ENCODE measurements at regions not wholly inside any gene's neighbourhood (a gene's known extent, or its start where the extent isn't known, plus 50 kb on each side); places are given as distances from the start of the nearest gene placed in this dataset.

DNA sequence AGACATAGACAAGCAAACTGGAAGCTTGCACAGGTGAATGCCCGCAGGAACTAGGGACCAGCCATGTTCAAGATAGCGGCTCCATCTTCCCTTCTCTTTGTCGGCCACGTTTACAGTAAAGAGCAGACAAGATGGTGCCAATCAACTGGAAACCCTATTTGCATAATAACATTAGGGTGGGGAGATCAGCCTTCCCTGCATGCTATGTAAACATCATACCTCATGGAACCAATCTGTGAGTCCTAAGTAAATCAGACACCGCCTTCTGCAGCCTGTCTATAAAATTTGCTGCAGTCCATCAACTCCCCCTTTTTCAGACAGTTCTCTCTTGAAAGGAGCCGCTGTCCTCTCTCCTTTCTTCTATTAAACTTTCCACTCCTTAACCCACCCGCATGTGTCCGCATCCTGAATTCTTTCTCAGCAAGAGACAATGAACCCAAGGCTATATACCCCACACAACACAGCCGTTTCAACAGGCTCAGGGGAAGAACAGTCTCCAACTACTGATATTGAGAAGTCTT lies 384.4 kb downstream of the EIPR1 start:
- DNase-seq (ENCODE audit: low spot score): no peak

DNA sequence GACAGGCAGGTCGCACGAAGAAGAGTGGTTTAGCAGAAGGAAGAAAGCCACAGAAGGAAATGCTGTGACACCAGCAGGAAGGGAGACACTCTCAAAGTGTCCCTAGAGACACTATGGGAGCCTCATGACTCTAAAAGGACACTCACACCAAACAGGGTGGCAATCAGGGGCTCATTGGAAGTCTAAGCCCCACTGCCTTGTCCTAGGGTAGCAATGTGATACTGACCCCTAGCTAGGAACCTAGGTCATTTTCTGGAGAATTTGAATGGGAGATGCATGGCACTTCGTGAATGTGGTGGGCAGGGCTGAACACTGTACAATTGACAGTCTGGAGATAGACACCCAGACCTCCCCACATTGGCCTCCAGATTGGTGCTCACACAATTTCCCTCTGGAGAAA lies 385.0 kb downstream of the EIPR1 start:
- no peak for DNase-seq (ENCODE audit: low spot score)

DNA sequence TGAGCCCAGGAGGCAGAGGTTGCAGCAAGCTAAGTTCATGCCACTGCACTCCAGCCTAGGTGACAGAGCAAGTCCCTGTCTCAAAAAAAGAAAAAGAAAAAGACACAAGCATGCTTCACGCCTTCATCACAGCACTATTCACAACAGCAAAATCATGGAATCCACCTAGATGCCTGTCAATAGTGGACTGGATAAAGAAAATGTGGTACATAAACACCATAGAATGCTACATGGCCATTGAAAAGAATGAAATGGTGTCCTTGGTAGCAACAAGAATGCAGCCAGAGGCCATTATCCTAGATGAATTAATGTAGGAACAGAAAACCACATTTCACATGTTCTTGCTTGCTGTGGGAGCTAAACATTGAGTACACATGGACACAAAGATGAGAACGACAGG lies 392.6 kb downstream of the EIPR1 start:
- no peak for DNase-seq (ENCODE audit: low spot score)

DNA sequence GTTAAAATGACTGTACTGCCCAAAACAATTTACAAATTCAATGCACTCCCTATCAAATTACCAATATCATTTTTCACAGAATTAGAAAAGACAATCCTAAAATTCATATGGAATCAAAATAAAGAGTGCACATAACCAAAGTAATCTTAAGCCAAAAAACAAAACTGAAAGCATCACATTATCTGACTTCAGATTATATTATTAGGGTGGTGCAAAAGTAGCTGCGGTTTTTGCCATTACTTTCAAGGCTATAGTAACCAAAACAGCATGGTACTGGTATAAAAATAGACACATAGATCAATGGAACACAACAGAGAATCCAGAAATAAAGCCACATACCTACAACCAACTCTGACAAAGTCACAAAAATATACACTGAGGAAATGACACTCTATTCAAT lies 396.6 kb downstream of the EIPR1 start:
- no peak for DNase-seq (ENCODE audit: low spot score)

DNA sequence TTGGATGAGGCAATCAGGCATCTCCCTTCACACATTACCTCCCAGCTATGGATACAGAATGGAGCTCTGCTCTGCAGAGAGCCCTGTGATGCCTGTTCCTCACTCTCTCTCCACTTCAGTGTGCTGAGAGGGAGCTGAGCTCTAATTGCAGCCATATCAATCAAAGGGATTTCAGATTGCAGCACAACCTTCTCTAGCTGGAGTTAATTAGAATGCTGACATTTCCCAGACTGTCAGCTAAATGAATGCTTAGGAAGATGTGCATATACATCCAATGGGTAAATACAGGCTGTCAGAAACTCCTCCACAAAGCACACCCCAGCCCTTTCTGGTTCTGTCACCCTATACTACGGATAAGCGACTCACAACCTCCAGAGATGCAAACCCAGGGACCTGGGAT lies 402.6 kb downstream of the EIPR1 start:
- DNase-seq (ENCODE audit: low spot score): no peak

DNA sequence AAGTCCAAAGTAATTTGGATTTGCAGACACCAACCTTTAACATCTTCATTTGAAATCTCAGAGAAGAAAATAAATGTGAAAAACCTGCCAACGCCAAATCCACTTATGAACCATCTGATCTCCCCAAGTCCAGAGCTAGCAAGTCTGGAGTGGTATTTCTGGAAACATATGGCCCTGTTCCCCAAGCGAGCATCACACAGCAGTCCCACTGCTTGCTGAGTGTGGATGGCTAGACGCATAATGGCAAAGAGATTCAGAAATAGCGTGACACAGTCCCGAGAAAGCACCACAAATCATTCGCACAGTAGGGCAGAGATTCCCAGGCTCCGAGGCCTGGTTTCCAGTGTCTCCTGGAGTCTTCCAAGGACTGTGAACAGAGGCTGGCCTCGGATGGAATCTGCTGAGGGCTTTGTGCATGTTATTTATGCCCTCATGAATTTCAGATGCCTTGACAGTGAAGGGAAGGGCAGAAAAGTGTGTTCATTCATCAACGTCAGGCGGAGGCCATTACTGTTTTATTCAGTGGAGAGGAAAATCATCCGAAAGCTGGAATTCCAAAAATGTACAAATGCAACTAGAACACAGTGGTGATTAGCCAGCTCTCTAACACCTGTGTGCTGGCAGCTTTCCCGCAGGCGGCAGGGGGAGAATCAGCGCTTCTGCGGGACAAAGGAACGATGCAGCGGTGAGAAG lies 417.0 kb downstream of the EIPR1 start:
- no peak for DNase-seq (ENCODE audit: low spot score)

DNA sequence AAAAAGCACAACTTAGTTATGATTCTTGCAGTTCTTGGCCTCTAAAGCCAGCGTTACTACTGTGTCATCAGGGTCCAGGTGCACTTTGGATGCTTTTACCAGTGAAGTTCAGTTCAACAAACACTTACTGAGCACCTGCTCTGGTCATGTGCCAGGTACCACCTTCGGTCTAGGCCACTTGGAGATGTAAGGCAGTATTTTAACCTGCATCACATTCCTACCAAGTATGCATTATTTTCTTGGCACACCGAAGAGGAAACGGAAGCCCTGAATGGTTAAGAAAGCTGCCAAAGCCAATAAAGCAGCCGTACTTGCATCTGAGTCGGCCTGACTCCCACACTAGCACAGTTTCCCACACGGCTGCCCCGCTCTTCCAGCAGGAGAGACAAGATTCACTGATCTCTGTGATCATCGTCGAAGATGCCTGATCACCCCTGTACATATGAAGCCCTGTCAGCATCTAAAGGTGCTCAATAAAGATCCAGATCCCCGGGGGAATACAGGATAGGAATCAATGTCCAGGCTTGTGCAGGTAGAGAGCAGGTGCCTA lies 427.1 kb downstream of the EIPR1 start:
- no peak for DNase-seq (ENCODE audit: low spot score)

DNA sequence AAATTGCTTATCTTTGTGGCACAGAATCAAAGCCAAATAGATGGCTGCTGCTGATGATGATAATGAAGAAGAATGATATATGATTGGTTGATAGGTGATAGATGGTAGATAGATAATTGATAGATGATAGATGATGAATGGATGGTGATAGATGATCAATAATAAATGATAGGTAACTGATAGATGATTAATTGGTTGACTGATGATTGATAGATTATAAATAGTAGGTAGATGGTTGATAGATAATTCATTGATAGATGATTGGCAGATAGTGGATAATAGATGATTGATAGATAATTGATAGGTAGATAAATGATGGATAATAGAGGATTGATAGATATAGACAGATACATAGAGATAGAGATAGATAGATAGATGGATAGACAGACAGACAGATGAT lies 430.2 kb downstream of the EIPR1 start:
- DNase-seq (ENCODE audit: low spot score): no peak

DNA sequence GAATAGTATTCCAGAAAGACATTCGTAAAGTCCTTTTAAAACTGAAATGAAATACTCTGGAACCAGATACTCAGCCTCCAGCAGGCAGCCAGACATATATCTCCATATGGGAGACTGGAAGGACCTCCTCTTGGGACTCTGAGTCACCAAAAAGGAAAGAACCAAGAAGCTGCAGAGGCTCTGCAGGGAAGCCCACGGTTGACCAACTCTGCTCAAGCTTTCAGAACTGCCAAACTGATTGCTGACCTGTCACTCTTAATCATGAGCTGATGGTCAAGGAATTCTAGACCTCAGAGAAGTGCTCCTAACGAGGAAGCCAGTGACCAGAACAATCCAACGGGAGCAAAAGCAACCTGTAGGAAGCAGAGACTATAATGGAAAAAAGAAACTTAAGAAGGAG lies 434.7 kb downstream of the EIPR1 start:
- DNase-seq (ENCODE audit: low spot score): no peak

DNA sequence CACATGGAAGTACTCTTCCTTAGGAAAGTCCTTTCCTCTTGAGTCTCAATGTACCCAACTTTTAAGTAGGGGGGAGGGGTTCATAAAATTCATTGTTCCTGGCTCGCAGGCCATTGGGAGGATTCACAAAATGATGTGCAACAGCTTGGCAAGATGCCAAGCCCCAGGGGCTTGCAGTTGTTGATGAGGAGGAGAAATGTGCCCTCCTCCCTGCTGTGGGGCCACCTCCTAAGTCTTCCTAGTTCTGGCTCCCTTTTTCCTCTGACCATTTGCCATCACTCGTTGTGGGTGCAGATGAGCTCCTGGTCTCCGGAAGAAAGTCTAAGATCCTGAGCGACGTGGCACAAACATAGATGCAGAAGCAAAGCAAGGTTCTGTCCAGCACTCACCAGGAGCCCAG lies 435.4 kb downstream of the EIPR1 start:
- no peak for DNase-seq (ENCODE audit: low spot score)

DNA sequence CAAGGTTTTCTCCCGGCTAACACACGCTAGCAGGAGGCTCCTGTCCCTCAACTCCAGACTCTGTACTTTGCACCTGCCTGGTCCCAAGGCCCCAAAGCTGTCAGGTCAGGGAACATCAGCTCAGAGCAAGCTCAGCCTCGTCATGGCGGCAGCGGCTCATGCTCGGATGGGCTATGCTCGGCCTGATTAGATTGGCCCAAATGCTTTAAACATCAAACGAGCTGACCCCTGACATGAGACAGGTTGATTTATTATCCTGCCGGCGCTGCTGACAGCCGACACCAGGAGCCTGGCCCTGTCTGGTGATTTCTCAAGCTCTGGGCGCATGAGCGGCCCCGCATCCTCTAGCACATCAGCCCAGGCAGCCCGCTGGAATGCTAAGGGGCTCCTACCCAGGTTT lies 436.4 kb downstream of the EIPR1 start:
- DNase-seq (ENCODE audit: low spot score): no peak

DNA sequence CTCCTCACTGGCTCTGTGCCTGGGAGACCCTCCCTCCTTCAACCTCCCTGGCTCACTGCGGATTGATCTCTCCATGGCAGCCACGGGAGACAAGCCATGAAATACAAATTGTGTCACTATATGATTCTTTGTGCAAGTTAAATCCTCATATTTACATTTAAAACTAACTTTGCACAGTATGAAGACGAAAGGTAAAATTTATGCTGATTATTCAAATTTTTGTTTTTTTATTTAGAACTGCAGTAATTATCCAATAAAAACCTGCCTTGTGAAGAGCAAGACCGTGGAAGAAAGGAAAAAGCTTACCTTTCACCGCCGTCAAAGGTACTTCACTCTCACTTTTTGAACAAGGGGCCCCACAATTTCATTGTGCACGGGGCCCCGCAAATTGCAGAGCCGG lies 436.9 kb downstream of the EIPR1 start:
- no peak for DNase-seq (ENCODE audit: low spot score)

DNA sequence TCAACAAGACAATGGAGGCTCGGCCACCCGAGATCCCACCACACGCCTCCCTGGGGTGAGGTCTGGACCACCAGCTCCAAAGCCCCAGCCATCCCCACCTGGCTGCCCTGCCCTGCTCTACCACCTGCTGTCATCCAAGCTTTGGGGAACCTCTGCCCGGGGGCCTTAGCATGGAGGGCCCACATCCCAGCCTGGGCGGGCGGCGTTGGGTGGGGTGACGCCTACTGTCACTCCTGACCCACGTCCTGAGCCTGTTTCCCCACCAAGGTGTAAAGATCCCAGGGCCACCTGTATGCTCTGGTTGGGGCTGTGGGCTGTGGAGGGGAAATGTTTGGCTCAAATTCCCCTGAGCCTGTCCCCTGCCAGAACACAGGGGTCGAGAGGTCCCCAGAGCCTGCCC lies 437.6 kb downstream of the EIPR1 start:
- DNase-seq (ENCODE audit: low spot score): no peak

DNA sequence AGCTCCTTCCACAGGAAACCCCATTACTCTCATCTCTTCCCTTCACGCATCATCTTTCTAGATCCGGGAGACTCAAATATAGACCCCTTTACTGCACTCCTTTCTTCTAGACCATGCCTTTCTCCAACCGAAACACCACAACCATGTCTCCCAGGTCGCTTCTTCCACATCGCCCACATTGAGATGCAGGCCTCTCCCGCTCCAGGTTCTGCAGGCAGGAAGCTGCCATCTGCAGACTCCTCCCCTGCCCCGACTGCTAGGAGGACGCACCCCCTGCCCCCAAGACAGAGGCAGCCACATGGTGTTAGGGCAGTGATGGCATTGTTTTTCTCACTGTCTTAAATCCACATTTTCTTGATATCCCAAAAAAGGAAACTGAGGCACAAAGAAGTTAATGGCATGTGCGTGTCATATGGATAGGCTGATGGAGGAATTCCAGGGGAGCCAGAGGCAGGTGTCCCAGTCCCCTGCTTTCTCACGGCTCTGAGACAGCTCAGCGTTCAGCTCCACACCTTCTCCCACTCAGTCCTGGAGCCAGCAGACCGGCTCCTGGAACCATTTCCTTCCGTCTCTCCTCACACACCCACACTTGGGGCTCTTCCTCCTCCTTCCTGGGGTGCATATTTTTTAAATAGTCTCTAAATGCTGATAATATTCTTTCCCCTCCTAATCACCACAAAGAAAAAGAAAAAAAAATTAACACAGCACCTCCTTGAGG lies 438.4 kb downstream of the EIPR1 start:
- DNase-seq (ENCODE audit: low spot score): no peak

DNA sequence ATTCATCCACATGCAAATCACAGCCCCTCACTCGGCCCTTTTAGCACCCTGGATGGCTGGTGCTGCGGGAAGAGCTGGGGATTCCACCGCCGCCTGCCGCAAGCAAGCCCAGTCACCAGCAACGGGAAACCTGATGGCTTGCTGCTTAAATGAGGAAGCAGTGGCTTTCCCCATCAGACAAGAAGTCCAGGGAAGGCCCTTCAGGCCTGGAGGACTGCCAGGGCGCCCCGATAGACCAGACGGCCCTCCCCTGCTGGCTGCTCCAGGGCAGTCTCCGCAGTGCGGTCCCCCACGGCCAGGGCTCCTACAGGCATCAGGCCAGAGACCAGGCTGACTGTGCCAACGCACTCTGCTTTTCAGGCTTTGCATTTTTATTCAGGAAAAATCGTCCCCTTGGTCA lies 439.1 kb downstream of the EIPR1 start:
- DNase-seq (ENCODE audit: low spot score): no peak

DNA sequence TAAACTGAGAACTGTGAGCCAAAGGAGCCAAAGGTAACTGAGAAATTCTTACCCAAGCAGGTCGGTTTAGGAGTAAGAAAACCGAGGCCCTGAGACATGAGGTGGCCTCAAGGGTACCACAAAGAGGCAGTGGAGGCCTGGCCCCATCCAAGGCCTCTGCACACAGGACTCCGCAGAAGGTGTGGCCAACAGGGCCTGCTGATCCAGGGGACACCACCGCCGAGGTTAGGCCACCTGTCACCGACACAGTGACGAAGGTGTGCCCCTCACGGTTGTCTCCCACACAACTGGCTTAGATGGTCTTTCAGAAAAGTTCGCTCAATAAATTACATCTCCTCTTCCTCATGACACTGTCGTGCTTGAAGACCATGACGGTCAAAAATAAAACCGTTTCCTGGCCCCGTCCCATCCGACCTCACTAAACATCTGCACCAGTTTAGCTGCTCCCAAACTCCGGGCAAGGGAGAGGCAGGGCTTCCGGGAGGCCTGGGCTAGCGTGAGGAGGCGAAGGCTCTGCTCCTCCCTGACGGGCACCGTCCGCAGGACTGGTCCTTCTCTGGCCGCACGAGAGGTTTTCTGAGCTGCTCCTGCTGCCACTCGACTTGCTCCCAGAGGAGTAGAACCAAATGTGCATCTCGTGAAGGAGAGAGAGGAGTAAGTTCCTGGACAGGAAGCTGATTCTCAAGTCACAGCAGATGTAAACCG lies 442.0 kb downstream of the EIPR1 start:
- no peak for DNase-seq (ENCODE audit: low spot score)

DNA sequence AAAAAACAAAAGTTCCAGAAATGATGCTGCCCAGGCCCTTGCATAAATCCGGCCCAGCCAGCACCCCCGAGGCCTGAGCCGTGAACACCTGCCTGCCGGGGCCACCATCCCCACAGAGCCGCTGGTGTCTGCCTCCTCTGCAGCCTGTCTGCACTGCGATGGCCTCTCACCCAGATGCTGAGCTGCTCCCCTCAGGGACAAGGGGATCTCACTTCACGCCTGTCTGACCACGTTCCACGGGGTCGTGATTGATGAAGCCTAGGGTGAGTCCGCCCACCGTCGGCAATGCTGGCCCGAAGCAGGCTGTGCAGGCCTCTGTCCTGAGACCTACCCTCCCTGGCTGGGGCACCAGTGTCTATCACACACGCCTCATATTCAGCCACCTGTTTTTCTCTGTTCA lies 444.2 kb downstream of the EIPR1 start:
- no peak for DNase-seq (ENCODE audit: low spot score)

DNA sequence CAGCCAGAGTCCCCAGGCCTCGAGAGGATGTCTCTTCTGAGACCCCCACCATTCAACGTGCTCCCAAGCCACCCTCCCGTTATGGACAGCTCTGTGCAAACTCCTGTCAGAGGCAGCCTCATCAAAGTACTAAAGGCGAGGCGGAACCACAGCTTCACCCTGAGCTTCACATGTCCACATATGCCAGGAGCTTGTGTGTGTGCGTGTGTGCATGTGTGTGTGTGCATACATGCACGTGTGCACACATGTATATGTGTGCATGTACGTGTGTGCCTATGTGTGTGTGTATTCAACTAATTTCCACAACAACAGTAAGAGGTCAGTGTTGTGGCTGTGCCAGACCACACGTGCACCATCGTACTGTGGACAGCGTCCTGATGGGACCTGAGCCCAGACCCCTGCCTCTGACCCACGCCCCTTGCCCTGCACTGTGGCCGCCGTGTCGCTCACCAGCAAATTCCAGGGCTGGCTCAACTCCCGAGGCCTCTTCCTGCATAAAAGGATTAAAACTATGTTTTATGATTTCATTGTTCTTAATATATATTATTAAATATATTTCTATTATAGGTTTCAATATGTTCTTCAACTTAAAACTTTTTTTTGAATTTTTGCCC lies 444.8 kb downstream of the EIPR1 start:
- DNase-seq (ENCODE audit: low spot score): no peak

DNA sequence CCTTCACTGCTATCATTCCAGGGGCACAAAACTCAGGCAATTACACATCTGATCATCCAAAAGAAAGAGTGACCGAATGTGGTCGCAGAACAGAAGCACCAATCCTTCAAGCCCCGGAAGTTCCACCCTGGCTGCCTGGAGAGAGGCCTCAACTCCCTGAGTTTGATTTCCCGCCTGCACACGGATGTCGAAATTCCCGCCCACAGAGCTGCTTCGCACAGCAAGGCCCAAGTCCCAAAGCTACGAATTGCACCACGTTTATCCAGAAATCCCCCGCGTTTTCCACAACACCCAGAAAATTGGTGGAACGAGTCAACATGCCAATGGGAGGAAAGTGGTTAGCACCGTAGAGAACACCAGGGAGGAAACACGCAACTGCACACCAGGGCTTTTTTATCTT lies 445.4 kb downstream of the EIPR1 start:
- no peak for DNase-seq (ENCODE audit: low spot score)

DNA sequence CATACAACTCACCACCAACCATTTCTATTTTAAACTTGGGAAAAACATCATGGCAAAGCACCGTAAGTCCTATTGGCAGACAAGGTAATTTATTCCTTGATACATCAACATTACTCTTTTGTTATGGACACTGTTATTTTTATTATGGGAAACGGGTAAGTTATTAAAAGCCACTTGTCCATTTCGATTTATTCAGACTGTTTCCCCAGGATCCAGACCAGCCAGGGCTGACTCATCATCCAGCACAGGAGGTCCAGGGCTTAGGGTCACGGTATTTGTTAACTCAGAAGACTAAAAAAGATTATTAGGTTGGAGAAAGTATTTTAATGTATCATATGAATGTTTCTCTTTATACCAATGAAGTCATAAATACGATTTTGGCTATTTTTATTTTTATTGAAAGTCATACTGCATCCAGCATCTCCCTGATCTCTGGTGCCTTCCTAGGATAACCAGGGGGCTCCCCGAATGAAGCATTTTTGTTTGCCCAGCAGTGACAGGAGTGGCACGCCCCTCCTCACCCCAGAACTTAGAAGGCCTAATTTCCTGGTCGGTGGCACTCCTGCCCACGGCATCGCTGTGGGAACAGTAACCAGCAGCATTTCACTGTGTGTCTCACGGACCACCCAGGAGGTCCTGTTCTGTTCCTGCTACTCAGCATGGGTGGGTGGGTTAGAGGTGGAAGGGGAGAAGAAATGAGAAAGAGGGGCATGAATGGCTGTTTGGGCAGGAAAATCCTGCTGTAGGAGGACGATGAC lies 446.1 kb downstream of the EIPR1 start:
- DNase-seq (ENCODE audit: low spot score): no peak

DNA sequence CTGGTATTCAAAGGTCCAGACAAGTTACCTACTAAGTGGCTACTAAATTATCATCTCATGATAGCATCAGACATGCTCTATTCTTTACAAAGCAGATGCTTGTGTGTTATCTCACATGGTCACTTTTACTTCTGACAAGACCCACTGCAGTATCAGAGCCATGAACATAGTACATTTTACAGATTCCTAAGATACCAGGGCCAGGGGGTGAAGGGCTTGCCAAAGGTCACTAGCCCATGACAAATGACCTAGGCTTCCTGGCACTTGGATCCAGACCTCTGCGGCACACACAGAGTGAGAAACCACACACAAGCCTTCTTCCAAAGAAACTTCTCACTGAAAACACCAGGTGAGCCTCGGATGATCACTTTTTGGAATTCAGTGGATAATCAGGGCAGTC lies 446.8 kb downstream of the EIPR1 start:
- no peak for DNase-seq (ENCODE audit: low spot score)

DNA sequence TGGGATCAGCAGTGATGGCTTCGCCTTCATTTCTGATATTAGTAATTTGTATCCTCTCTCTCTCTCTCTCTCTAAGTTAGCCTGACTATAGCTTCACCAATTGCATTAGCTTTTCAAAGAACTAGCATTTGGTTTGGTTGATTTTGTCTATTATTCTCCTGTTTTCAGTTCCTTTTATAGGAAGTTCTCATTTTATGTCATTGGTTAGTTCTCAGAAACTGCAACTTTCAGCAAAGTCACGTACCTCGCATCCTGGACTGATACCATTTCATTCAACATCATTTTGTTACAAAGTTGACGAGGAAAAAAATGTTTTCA lies 450.8 kb downstream of the EIPR1 start:
- DNase-seq (ENCODE audit: low spot score): no peak
